ENCODE measurements at regions not wholly inside any gene's neighbourhood (a gene's known extent, or its start where the extent isn't known, plus 50 kb on each side); places are given as distances from the start of the nearest gene placed in this dataset.

DNA sequence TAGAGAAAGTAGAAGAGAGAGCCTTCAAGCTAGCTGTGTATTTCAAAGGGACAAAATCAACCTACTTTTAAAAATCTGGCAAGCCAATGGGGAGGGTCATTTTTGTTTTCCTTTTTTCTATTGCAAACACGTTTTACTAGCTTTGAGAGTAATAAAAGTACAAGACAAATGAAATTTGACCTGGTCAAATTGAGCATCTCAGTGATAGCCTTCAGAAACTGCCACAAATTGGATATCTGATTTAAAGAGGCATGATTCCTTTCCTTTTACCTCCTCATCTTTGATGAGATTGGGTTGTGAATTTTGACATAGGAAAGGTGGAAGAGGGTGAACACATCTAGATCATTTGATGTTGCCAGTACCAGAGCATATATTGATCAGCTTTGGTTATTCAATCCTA lies 53.6 kb upstream of the RBMS3 start:
- Mint-ChIP-seq H3K9me3 (peaks cover 0 to 16% (median 11%) of the 10 kb centered on the region in 6 donors), H3K4me3 (no peak overlapping the region), H3K27ac (no peak overlapping the region), H3K4me1 (no peaks in the 10 kb centered on the region), H3K36me3 (no peaks in the 10 kb centered on the region), H3K27me3 (ENCODE audit: low read depth in 3 of 3) (no peaks in the 10 kb centered on the region)
- DNase-seq, result no peak
